ENCODE measurements at regions not wholly inside any gene's neighbourhood (a gene's known extent, or its start where the extent isn't known, plus 50 kb on each side); places are given as distances from the start of the nearest gene placed in this dataset.

DNA sequence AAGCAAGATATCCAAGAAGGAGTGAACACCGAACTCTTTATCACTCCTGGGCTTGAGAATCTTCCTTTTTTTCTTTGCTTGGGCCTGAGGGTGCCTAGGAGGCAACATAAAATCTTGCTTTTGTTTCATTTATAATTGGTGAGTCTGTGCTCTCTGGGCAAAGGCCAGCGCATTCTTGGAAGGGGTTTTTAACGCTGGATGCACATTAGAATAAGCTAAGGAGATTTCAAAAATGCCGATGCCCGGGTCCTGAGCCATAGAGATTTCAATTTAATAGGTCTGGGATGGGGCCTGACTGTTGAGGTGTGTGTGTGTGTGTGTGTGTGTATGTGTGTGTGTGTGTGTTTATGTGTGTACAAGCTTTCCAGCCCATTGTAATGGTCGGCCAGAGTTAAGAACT, 62.0 kb upstream of the SORCS3 start:
- no peaks in the 10 kb centered on the region for H3K9me3 Mint-ChIP-seq
- H3K4me1 Mint-ChIP-seq (ENCODE audit: low read depth) = peaks cover 46% of the 10 kb centered on the region
- TF ChIP-seq, protein P1, sequence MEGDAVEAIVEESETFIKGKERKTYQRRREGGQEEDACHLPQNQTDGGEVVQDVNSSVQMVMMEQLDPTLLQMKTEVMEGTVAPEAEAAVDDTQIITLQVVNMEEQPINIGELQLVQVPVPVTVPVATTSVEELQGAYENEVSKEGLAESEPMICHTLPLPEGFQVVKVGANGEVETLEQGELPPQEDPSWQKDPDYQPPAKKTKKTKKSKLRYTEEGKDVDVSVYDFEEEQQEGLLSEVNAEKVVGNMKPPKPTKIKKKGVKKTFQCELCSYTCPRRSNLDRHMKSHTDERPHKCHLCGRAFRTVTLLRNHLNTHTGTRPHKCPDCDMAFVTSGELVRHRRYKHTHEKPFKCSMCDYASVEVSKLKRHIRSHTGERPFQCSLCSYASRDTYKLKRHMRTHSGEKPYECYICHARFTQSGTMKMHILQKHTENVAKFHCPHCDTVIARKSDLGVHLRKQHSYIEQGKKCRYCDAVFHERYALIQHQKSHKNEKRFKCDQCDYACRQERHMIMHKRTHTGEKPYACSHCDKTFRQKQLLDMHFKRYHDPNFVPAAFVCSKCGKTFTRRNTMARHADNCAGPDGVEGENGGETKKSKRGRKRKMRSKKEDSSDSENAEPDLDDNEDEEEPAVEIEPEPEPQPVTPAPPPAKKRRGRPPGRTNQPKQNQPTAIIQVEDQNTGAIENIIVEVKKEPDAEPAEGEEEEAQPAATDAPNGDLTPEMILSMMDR (IDR thresholded peaks at IDR 0.05) = no peak
- no peak for DNase-seq
- peaks cover 4% of the 10 kb centered on the region for H3K27me3 Mint-ChIP-seq (ENCODE audit: insufficient read depth)
- H3K36me3 Mint-ChIP-seq (ENCODE audit: low read depth) = no peaks in the 10 kb centered on the region
- no peak overlapping the region for H3K27ac Mint-ChIP-seq
- no peak overlapping the region for H3K4me3 Mint-ChIP-seq

DNA sequence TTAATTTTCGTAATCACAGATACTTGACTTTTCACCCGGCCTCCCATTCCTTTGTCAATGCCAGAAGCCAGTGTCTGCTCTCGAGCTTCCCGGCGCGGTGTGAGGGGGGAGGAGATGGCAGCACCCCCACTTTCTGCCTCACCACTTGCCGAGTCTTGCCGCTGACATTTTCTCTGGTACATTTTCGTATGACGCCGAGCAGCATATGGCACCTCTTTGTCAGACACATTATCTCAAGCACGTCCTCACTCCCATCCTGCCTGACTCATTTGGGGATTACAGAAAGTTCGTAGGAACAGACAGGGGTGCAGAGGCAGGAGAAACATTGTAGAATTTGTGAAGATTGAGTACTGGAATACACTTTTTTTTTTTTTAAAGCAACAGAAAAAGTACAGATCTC, 60.8 kb upstream of the SORCS3 start:
- no peaks in the 10 kb centered on the region for H3K9me3 Mint-ChIP-seq
- H3K4me1 Mint-ChIP-seq (ENCODE audit: low read depth) = peaks cover 37% of the 10 kb centered on the region
- no peaks in the 10 kb centered on the region for H3K36me3 Mint-ChIP-seq (ENCODE audit: low read depth)
- peak overlapping the region; percentile 85 for H3K4me3 Mint-ChIP-seq
- peak; percentile 58 for DNase-seq
- TF ChIP-seq, protein P1 (IDR thresholded peaks at IDR 0.05) = no peak
- H3K27me3 Mint-ChIP-seq (ENCODE audit: insufficient read depth) = peaks cover 4% of the 10 kb centered on the region
- peak overlapping the region; percentile 89 for H3K27ac Mint-ChIP-seq

DNA sequence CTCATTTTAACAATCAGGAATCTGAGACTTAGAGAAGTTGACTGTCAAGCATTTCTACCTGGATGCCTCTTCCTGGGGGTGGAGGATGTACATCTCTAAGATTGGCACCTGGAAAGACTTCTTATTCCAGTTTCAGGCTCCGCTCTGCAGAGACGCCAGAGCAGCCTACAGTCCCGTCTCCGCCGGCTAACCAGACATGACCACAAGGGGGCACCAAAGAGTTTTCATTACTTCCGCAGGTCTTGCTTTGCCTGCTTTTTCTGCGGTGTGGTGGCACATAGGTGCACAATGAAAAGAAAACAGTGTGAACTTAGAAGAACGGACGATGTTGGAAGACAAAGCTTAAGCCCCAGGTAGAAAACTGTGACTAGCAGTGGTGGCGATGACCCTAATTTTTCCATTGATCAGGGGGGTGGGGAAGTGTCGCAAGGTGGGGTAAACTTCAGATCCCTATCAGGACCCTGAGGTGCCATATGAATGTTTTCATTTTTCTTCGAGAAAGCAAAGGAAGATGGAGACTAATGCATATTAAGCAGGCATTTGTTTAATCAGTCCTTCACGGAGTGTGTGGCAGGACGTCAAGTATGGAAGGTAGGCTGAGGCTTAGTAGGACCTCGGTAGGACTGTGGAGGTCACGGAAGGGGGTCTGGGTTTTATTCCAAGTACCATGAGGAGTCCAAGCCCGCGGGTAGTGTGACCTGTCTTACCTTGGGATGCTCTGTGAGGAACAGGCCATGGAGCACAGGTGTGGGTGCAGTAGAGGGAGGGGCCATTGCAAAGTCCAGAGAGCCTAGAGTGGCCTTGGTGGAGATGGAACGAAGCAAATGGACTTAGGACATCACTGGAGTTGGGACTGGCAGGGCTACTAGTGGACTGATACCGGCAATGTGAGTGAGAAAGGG, 60.1 kb upstream of the SORCS3 start:
- peaks cover 37% of the 10 kb centered on the region for H3K4me1 Mint-ChIP-seq (ENCODE audit: low read depth)
- no peaks in the 10 kb centered on the region for H3K9me3 Mint-ChIP-seq
- no peaks in the 10 kb centered on the region for H3K36me3 Mint-ChIP-seq (ENCODE audit: low read depth)
- peak; percentile 73 for DNase-seq
- TF ChIP-seq, protein P1 (IDR thresholded peaks at IDR 0.05) = peak; percentile 98
- H3K27me3 Mint-ChIP-seq (ENCODE audit: insufficient read depth) = peaks cover 4% of the 10 kb centered on the region
- H3K27ac Mint-ChIP-seq = peak overlapping the region; percentile 89
- peak overlapping the region; percentile 85 for H3K4me3 Mint-ChIP-seq

DNA sequence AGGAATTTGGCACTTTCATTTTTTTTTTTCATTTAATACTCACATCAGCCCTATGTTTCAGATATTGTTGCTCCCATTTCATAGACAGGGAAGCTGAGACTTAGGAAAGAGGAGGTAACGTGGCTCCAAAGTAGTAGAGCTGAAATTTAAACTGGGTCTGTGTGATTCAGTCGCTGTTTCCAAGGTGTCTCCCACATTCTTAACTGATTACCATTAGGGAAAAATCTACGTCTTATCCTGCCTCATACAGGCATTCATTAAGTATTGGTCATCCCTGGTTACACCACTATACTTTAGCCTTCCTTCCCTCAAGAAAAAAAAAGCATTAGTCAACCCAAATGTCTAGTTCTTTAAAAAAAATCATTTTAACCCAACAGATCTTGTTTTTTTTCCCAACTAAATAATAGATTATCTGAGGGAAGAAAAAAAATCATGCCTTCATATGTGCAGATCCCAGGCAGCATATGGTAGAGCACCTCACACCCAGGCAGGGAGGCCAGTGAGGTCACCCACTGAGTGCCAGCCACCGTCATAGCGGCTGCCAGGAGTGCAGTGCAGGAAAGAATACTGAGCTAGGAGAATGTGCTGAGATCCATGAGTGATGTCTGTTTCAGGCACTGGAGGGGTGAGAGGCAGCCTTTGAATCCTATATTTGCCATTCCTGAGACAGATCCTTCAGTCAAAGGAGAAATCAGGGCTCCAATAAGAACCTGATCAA, 59.0 kb upstream of the SORCS3 start:
- H3K9me3 Mint-ChIP-seq = no peaks in the 10 kb centered on the region
- H3K27me3 Mint-ChIP-seq (ENCODE audit: insufficient read depth) = peaks cover 4% of the 10 kb centered on the region
- TF ChIP-seq, protein P1 (IDR thresholded peaks at IDR 0.05) = no peak
- H3K4me1 Mint-ChIP-seq (ENCODE audit: low read depth) = peaks cover 37% of the 10 kb centered on the region
- peak overlapping the region; percentile 85 for H3K4me3 Mint-ChIP-seq
- H3K36me3 Mint-ChIP-seq (ENCODE audit: low read depth) = no peaks in the 10 kb centered on the region
- DNase-seq = peak; percentile 93
- H3K27ac Mint-ChIP-seq = peak overlapping the region; percentile 89

DNA sequence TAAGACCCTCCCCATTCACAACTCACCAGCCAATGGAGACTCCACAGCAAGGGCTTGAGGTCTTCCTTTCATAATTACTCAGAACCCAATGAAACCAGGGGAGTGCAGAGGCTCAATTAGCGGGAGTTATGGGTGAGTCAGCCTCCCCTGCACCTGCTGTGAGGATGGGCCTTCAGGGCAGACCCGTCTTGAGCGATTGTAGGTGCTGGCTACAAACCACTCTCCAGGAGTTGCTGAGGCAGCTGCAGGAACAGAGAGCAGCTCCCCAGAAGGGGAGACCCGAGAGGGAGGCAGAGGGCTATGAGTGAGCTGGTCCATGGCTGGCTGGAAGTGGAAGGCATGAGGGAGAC, 58.5 kb upstream of the SORCS3 start:
- H3K4me1 Mint-ChIP-seq (ENCODE audit: low read depth) = peaks cover 37% of the 10 kb centered on the region
- TF ChIP-seq, protein P1 (IDR thresholded peaks at IDR 0.05) = no peak
- peak overlapping the region; percentile 85 for H3K4me3 Mint-ChIP-seq
- no peaks in the 10 kb centered on the region for H3K9me3 Mint-ChIP-seq
- no peak for DNase-seq
- H3K27me3 Mint-ChIP-seq (ENCODE audit: insufficient read depth) = peaks cover 4% of the 10 kb centered on the region
- no peaks in the 10 kb centered on the region for H3K36me3 Mint-ChIP-seq (ENCODE audit: low read depth)
- peak overlapping the region; percentile 89 for H3K27ac Mint-ChIP-seq
